OCI-LY1 (cell line): ENCODE measurements at regions not wholly inside any gene's neighbourhood (a gene's known extent, or its start where the extent isn't known, plus 50 kb on each side); places are given as distances from the start of the nearest gene placed in this dataset.

ENCODE experiments used
- H2AFZ ChIP-seq: fragments of 200-600 bp; sonication (generic), shearing (Covaris generic); 2 replicates; pipeline ENCODE4 v1.6.0; 2014; ENCODE audit warnings: antibody characterized with exemption, mild to moderate bottlenecking, low read length
- H3F3A ChIP-seq: fragments of 200-600 bp; sonication (generic), shearing (Covaris generic); 2 replicates; pipeline ENCODE4 v1.6.0; 2014; ENCODE audit warnings: mild to moderate bottlenecking, antibody characterized with exemption, low read length, moderate library complexity; ENCODE audit not compliant: insufficient read depth
- H3K27ac ChIP-seq: fragments of 200-600 bp; sonication (generic); 2 replicates; pipeline ENCODE4 v1.5.1; 2014; ENCODE audit warnings: low read length, mixed run types, mild to moderate bottlenecking, low read depth; ENCODE audit not compliant: poor library complexity, severe bottlenecking
- H3K27me3 ChIP-seq: fragments of 200-600 bp; sonication (generic); 2 replicates; pipeline ENCODE4 v1.6.0; 2014; ENCODE audit warnings: antibody characterized with exemption, mild to moderate bottlenecking, low read length, moderate library complexity; ENCODE audit not compliant: insufficient read depth
- H3K36me3 ChIP-seq: fragments of 200-600 bp; sonication (generic); 2 replicates; pipeline ENCODE4 v1.6.1; 2014; ENCODE audit warnings: mild to moderate bottlenecking, antibody characterized with exemption, low read length, moderate library complexity, mixed read lengths; ENCODE audit not compliant: insufficient read depth
- H3K4me1 ChIP-seq: fragments of 200-600 bp; sonication (generic); 2 replicates; pipeline ENCODE4 v1.5.1; 2014; ENCODE audit warnings: mild to moderate bottlenecking, low read length, moderate library complexity; ENCODE audit not compliant: insufficient read depth, severe bottlenecking
- H3K4me2 ChIP-seq: fragments of 200-600 bp; sonication (generic), shearing (Covaris generic); 2 replicates; pipeline ENCODE4 v1.6.1; 2014; ENCODE audit warnings: low read length
- H3K4me3 ChIP-seq: fragments of 200-600 bp; sonication (generic); 2 replicates; pipeline ENCODE4 v1.5.1; 2014; ENCODE audit warnings: low read length, low read depth, mild to moderate bottlenecking, mixed read lengths; ENCODE audit not compliant: poor library complexity, severe bottlenecking
- H3K79me2 ChIP-seq: fragments of 200-600 bp; shearing (Covaris generic); 2 replicates; pipeline ENCODE4 v1.6.1; 2016; ENCODE audit warnings: mixed run types, low read length, mixed read lengths; ENCODE audit not compliant: insufficient read depth
- H3K9ac ChIP-seq: fragments of 200-600 bp; sonication (generic), shearing (Covaris generic); 2 replicates; pipeline ENCODE4 v1.6.1; 2014; ENCODE audit warnings: mild to moderate bottlenecking, low read length, mixed read lengths
- H3K9me2 ChIP-seq: fragments of 200-600 bp; sonication (generic), shearing (Covaris generic); 2 replicates; pipeline ENCODE4 v1.6.1; 2014; ENCODE audit warnings: low read depth, mild to moderate bottlenecking, low read length, mixed read lengths
- H3K9me3 ChIP-seq: fragments of 200-600 bp; shearing (Covaris generic); 2 replicates; pipeline ENCODE4 v1.6.1; 2014; ENCODE audit warnings: low read length, mixed read lengths
- H4K20me1 ChIP-seq: fragments of 200-600 bp; sonication (generic), shearing (Covaris generic); 2 replicates; pipeline ENCODE4 v1.6.0; 2016; ENCODE audit warnings: mild to moderate bottlenecking, low read length; ENCODE audit not compliant: insufficient read depth
- CTCF ChIP-seq: fragments of 200-600 bp; sonication (generic), shearing (Covaris generic); IDR thresholded peaks from 2 replicates; pipeline ENCODE4 v1.5.1; 2017; ENCODE audit warnings: mild to moderate bottlenecking, antibody characterized with exemption, low read length, moderate library complexity, mixed read lengths
- EZH2 ChIP-seq: fragments of 200-600 bp; sonication (generic), shearing (Covaris generic); IDR thresholded peaks from 2 replicates; pipeline ENCODE4 v1.8.0; 2017; ENCODE audit warnings: borderline replicate concordance, mixed run types, mild to moderate bottlenecking, antibody characterized with exemption, low read length, moderate library complexity, mixed read lengths

- TF ChIP-seq EZH2 (no peak), CTCF (no peak)
- Histone ChIP-seq H3K36me3 (no peaks in the 10 kb centered on the region), H3K9me3 (no peaks in the 10 kb centered on the region), H3K9me2 (no peaks in the 10 kb centered on the region), H3K27me3 (no peaks in the 10 kb centered on the region), H3K9ac (no peak overlapping the region), H3K4me2 (no peak overlapping the region), H3K79me2 (no peaks in the 10 kb centered on the region), H3F3A (no peaks in the 10 kb centered on the region), H3K4me1 (no peaks in the 10 kb centered on the region), H2AFZ (no peak overlapping the region), H4K20me1 (no peaks in the 10 kb centered on the region), H3K27ac (no peak overlapping the region), H3K4me3 (no peak overlapping the region)
Measured at GRCh38 chr5:86371061-86371460, 246.7 kb upstream of the COX7C start.

- no peaks in the 10 kb centered on the region for H3K9me2 ChIP-seq
- H3K9ac ChIP-seq = no peak overlapping the region
- no peaks in the 10 kb centered on the region for H3K36me3 ChIP-seq
- H4K20me1 ChIP-seq = no peaks in the 10 kb centered on the region
- no peaks in the 10 kb centered on the region for H3K79me2 ChIP-seq
- H3K9me3 ChIP-seq = no peaks in the 10 kb centered on the region
- H3K27ac ChIP-seq = no peak overlapping the region
- no peaks in the 10 kb centered on the region for H3K4me1 ChIP-seq
- H3K27me3 ChIP-seq = no peaks in the 10 kb centered on the region
- H2AFZ ChIP-seq = no peak overlapping the region
- no peak for TF ChIP-seq EZH2
- no peak for TF ChIP-seq CTCF
- no peak overlapping the region for H3K4me3 ChIP-seq
- H3F3A ChIP-seq = no peaks in the 10 kb centered on the region
- no peak overlapping the region for H3K4me2 ChIP-seq
Measured at GRCh38 chr5:86374611-86375010, 243.1 kb upstream of the COX7C start.

GRCh38 chr5:86376214-86376613, 241.5 kb upstream of the COX7C start:
- Histone ChIP-seq H2AFZ (no peak overlapping the region), H3K27ac (no peak overlapping the region), H3K27me3 (no peaks in the 10 kb centered on the region), H3K4me1 (no peaks in the 10 kb centered on the region), H4K20me1 (no peaks in the 10 kb centered on the region), H3F3A (no peaks in the 10 kb centered on the region), H3K36me3 (no peaks in the 10 kb centered on the region), H3K4me2 (no peak overlapping the region), H3K79me2 (no peaks in the 10 kb centered on the region), H3K9ac (no peak overlapping the region), H3K9me2 (no peaks in the 10 kb centered on the region), H3K9me3 (no peaks in the 10 kb centered on the region), H3K4me3 (no peak overlapping the region)
- TF ChIP-seq EZH2 (no peak), CTCF (no peak)
